Esophagus muscularis mucosa (tissue), 4 donors: ENCODE measurements at regions not wholly inside any gene's neighbourhood (a gene's known extent, or its start where the extent isn't known, plus 50 kb on each side); places are given as distances from the start of the nearest gene placed in this dataset.

Source experiments
- EP300 ChIP-seq: sonication (generic); formaldehyde crosslinking; IDR thresholded peaks from one replicate; pipeline ENCODE4 v1.6.1; 2017; ENCODE audit warnings: antibody characterized with exemption
- POLR2A ChIP-seq: fragments of 450-650 bp; IDR thresholded peaks from one replicate; pipeline ENCODE4 v1.6.1; 2017; ENCODE audit warnings: antibody characterized with exemption, moderate library complexity, mild to moderate bottlenecking, low read depth
- TF ChIP-seq, protein P1 (sequence below), 3 experiments: fragments of 200-600 bp in 2 of 3; fragments of 450-650 bp in 1 of 3; sonication (generic) in 2 of 3; IDR thresholded peaks; one replicate each; pipeline ENCODE4 v1.5.1; 2017 to 2019; ENCODE audit warnings: antibody characterized with exemption in 3 of 3, mild to moderate bottlenecking in 2 of 3, moderate library complexity in 1 of 3

- no peak for TF ChIP-seq POLR2A
- TF ChIP-seq, protein P1, sequence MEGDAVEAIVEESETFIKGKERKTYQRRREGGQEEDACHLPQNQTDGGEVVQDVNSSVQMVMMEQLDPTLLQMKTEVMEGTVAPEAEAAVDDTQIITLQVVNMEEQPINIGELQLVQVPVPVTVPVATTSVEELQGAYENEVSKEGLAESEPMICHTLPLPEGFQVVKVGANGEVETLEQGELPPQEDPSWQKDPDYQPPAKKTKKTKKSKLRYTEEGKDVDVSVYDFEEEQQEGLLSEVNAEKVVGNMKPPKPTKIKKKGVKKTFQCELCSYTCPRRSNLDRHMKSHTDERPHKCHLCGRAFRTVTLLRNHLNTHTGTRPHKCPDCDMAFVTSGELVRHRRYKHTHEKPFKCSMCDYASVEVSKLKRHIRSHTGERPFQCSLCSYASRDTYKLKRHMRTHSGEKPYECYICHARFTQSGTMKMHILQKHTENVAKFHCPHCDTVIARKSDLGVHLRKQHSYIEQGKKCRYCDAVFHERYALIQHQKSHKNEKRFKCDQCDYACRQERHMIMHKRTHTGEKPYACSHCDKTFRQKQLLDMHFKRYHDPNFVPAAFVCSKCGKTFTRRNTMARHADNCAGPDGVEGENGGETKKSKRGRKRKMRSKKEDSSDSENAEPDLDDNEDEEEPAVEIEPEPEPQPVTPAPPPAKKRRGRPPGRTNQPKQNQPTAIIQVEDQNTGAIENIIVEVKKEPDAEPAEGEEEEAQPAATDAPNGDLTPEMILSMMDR (IDR thresholded peaks at IDR 0.05), result no peak
- no peak for TF ChIP-seq EP300
Observed at GRCh38 chr5:74431290-74431669, 209.2 kb downstream of the ENC1 start.
